DND-41 (cell line): ENCODE measurements at regions not wholly inside any gene's neighbourhood (a gene's known extent, or its start where the extent isn't known, plus 50 kb on each side); places are given as distances from the start of the nearest gene placed in this dataset.

Source experiments
- EZH2 ChIP-seq: IDR thresholded peaks from 3 replicates; pipeline ENCODE4 v1.6.1; 2012; ENCODE audit warnings: borderline replicate concordance, low read depth, mild to moderate bottlenecking, moderate library complexity, low read length, inconsistent platforms; ENCODE audit not compliant: severe bottlenecking
- TF ChIP-seq, protein P1 (sequence below): IDR thresholded peaks from 2 replicates; pipeline ENCODE4 v1.5.1; 2012; ENCODE audit warnings: borderline replicate concordance, low read length, moderate library complexity, mild to moderate bottlenecking; ENCODE audit not compliant: poor library complexity, severe bottlenecking; ENCODE audit errors: extremely low read depth

DNA sequence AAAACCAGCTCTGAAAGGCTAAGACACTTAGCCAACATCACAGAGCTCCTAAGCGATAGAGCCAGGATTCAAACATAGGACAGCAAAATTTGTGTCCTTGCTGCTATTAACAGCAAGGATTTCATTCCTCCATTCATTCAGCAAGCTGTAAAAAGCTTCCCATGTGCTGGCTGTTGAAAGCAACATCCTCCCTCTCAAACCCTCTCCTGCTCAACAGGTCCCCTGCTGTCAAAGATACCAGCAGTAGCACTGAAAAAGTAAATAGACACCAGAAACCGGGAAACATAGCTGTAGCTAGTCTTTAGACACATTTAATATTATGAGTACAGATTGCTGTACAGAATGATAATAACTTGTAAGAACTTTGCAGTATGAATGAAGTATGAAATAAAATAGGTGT, 52.6 kb upstream of the ADAMTSL1 start:
- TF ChIP-seq, protein P1, sequence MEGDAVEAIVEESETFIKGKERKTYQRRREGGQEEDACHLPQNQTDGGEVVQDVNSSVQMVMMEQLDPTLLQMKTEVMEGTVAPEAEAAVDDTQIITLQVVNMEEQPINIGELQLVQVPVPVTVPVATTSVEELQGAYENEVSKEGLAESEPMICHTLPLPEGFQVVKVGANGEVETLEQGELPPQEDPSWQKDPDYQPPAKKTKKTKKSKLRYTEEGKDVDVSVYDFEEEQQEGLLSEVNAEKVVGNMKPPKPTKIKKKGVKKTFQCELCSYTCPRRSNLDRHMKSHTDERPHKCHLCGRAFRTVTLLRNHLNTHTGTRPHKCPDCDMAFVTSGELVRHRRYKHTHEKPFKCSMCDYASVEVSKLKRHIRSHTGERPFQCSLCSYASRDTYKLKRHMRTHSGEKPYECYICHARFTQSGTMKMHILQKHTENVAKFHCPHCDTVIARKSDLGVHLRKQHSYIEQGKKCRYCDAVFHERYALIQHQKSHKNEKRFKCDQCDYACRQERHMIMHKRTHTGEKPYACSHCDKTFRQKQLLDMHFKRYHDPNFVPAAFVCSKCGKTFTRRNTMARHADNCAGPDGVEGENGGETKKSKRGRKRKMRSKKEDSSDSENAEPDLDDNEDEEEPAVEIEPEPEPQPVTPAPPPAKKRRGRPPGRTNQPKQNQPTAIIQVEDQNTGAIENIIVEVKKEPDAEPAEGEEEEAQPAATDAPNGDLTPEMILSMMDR: no peak
- no peak for TF ChIP-seq EZH2
